Heart right ventricle (tissue), 16 donors: ENCODE measurements at regions not wholly inside any gene's neighbourhood (a gene's known extent, or its start where the extent isn't known, plus 50 kb on each side); places are given as distances from the start of the nearest gene placed in this dataset.
A peak's percentile ranks its signal among the peaks of the same experiment; 100 is the strongest.

Experiments
- ATAC-seq, 8 donors: fragments of 200-7000 bp; cut with Tn5 transposase; one replicate each; pipeline ENCODE4 v1.9.1; 2020; ENCODE audit warnings: mild to moderate bottlenecking in 8 of 8, moderate library complexity in 8 of 8, moderate number of reproducible peaks in 1 of 8
- DNase-seq, 2 donors: peaks; one replicate each; pipeline ENCODE4 v3.0.0-alpha.2; 2020
- H3K27ac ChIP-seq, 10 donors: fragments of 200-600 bp; sonication (generic) in 2 of 10; one replicate each; pipeline versions ENCODE4 v1.5.0 to v1.8.0; 2020 to 2022; ENCODE audit warnings: mild to moderate bottlenecking in 3 of 10
- H3K27me3 ChIP-seq, 7 donors: fragments of 200-600 bp; one replicate each; pipeline ENCODE4 v1.8.0; 2021 to 2022; ENCODE audit warnings: mild to moderate bottlenecking in 2 of 7
- H3K36me3 ChIP-seq, 9 donors: fragments of 200-600 bp; sonication (generic) in 1 of 9; one replicate each; pipeline versions ENCODE4 v1.5.0 to v1.8.0; 2020 to 2022; ENCODE audit warnings: mild to moderate bottlenecking in 2 of 9
- H3K4me1 ChIP-seq, 9 donors: fragments of 200-600 bp; sonication (generic) in 1 of 9; one replicate each; pipeline versions ENCODE4 v1.5.0 to v1.8.0; 2020 to 2022; ENCODE audit warnings: mild to moderate bottlenecking in 4 of 9
- H3K4me3 ChIP-seq, 10 donors: fragments of 200-600 bp; sonication (generic) in 2 of 10; one replicate each; pipeline versions ENCODE4 v1.5.0 to v1.8.0; 2020 to 2022; ENCODE audit warnings: mild to moderate bottlenecking in 7 of 10, moderate library complexity in 2 of 10
- H3K9me3 ChIP-seq, 11 donors: fragments of 200-600 bp in 10 of 11; sonication (generic) in 2 of 11; one replicate each; pipeline versions ENCODE4 v1.5.0 to v1.8.0; 2013 to 2022; ENCODE audit warnings: mild to moderate bottlenecking in 2 of 11, control low read depth in 1 of 11, moderate library complexity in 1 of 11
- WGBS, 2 donors: extraction: QIAGEN DNeasy Blood & Tissue Kit; methylation state at CpG; one replicate each; pipeline ENCODE4 v1.1.7; 2013; ENCODE audit warnings: inconsistent platforms in 1 of 2; 5-methylcytosine and 5-hydroxymethylcytosine counted together
- intact Hi-C, 10 donors: fragments of 100-400 bp; cut with DNase I; formaldehyde crosslinking; loops; one replicate each; pipeline versions ENCODE4 v1.11.1 to v1.14.2; 2022
- TF ChIP-seq, protein P1 (sequence below), 9 donors: fragments of 200-600 bp; sonication (generic) in 2 of 9; IDR thresholded peaks; one replicate each; pipeline versions ENCODE4 v1.5.0 to v1.8.0; 2021 to 2022; ENCODE audit warnings: antibody characterized with exemption in 9 of 9, mild to moderate bottlenecking in 5 of 9, moderate library complexity in 1 of 9
- donor health status: Arrhythmogenic right ventricular cardiomyopathy.
- donor health status: ischemic (EF 13 %, LVEDD 7.1; RV severe dilation, severe dysfunction).
- donor health status: healthy with polysubstance abuse.
- donor health status: DM: no; HTN: yes; CAD: no.
- donor health status: DM: no; HTN: no; CAD: no.
- donor health status: ischemic (EF 25% LVEDD 6.9; RV normal size, moderate dysfunction).
- donor health status: ischemic (EF 25% LVEDD 5.7; RV mildly dilated, moderate dysfunction).
- donor health status: healthy.
- donor health status: DM: yes; HTN: yes; CAD: no.
- donor health status: Ischemic cardiomyopathy.
- donor health status: ischemic (EF 35%, LVEDD 5.7; RV mildly dilated, moderate dysfunction).
- donor health status: nonischemic (EF 11% LVEDD 7.7; RV severe dilation, severe dysfunction).
- donor health status: DM: yes; HTN: yes; CAD: no.
- donor health status: PGD.
- donor health status: ischemic (EF 29% LVEDD 5.4; RV normal size, mild dysfunction).
- donor health status: nonischemic (EF 23%, LVEDD 6.1; RV moderate dilation, normal function).

DNA sequence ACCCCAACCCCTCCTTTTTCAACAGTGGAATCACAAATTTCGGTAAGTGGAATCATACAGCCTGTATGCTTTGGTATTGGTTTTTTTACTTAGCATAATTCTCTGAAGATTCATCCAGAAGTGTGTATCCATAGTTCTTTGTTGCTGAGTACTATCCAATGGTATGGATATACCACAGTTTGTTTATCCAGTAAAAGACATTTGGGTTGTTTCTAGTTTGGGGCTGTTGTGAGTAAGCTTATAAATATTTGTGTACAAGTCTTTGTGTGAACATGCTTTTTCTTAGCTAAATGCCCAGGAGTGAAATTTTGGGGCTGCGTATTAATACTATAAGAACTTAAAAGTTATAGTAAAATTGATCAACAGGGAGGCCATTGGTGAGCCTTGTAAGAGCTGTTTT is 57.5 kb upstream of the GC start:
- ATAC-seq (no peak), DNase-seq (no peak)
- Histone ChIP-seq H3K27ac (no peak overlapping the region), H3K36me3 (no peaks in the 10 kb centered on the region), H3K4me3 (no peak overlapping the region), H3K9me3 (peaks cover 0 to 5% (median 0%) of the 10 kb centered on the region in 11 donors), H3K4me1 (no peaks in the 10 kb centered on the region), H3K27me3 (no peaks in the 10 kb centered on the region)
- WGBS, 2 donors: 89 to 90% methylated on average over 2 of the region's 2 CpGs
- intact Hi-C loops: no loop called here
- TF ChIP-seq, protein P1, sequence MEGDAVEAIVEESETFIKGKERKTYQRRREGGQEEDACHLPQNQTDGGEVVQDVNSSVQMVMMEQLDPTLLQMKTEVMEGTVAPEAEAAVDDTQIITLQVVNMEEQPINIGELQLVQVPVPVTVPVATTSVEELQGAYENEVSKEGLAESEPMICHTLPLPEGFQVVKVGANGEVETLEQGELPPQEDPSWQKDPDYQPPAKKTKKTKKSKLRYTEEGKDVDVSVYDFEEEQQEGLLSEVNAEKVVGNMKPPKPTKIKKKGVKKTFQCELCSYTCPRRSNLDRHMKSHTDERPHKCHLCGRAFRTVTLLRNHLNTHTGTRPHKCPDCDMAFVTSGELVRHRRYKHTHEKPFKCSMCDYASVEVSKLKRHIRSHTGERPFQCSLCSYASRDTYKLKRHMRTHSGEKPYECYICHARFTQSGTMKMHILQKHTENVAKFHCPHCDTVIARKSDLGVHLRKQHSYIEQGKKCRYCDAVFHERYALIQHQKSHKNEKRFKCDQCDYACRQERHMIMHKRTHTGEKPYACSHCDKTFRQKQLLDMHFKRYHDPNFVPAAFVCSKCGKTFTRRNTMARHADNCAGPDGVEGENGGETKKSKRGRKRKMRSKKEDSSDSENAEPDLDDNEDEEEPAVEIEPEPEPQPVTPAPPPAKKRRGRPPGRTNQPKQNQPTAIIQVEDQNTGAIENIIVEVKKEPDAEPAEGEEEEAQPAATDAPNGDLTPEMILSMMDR (IDR thresholded peaks at IDR 0.05): no peak

DNA sequence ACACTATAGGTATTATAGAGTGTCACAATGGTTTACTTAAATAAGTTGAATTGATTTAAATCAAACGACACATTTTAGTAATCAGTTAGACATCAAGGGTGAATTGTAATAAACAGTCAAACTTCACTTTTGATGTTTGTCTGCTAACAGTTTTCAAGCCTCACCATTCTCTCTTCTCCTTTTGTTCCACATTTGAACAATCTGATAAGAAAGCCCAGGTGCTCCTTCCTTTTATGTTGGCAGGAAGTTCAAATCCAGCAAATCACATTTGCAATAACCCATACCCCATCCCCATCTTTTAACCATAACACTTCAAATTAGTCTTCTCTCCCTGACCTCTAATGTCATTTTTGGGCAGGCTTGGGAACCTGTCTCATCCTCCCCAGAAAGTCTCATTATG is 63.4 kb upstream of the GC start:
- 81 to 84% methylated on average over 1 of the region's 1 CpG for WGBS, 2 donors
- TF ChIP-seq, protein P1 (IDR thresholded peaks at IDR 0.05): no peak
- no peak for DNase-seq
- Histone ChIP-seq H3K4me3 (no peak overlapping the region), H3K4me1 (no peaks in the 10 kb centered on the region), H3K36me3 (no peaks in the 10 kb centered on the region), H3K9me3 (peaks cover 0 to 5% (median 0%) of the 10 kb centered on the region in 11 donors), H3K27me3 (no peaks in the 10 kb centered on the region), H3K27ac (no peak overlapping the region)
- intact Hi-C loops: no loop called here
- no peak for ATAC-seq

DNA sequence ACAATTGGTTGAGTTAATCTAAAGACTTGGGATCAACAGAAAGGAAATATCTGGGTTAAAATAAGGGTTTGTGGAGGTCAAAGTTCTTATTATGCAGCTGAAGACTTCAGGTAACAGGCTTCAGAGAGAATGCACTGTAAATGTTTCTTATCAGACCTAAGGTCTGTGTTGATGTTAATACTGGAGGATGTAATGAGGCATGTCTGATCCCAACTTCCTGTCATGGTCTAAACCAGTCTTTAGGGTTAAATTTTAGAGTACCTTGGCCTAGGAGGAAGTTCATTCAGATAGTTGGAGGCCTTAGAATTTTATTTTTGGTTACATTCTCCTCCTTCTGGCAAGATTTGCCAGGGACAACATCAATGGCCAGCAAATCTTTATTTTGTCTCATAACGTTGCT is 72.1 kb upstream of the GC start:
- H3K4me3 ChIP-seq: no peak overlapping the region
- TF ChIP-seq, protein P1 (IDR thresholded peaks at IDR 0.05): no peak
- no peak for DNase-seq
- H3K4me1 ChIP-seq: no peaks in the 10 kb centered on the region
- H3K27ac ChIP-seq: no peak overlapping the region
- peaks cover 0 to 22% (median 0%) of the 10 kb centered on the region in 11 donors for H3K9me3 ChIP-seq
- no peaks in the 10 kb centered on the region for H3K36me3 ChIP-seq
- intact Hi-C loops: no loop called here
- ATAC-seq: no peak
- WGBS, 2 donors: 33 to 53% methylated on average over 1 of the region's 1 CpG
- H3K27me3 ChIP-seq: no peaks in the 10 kb centered on the region

DNA sequence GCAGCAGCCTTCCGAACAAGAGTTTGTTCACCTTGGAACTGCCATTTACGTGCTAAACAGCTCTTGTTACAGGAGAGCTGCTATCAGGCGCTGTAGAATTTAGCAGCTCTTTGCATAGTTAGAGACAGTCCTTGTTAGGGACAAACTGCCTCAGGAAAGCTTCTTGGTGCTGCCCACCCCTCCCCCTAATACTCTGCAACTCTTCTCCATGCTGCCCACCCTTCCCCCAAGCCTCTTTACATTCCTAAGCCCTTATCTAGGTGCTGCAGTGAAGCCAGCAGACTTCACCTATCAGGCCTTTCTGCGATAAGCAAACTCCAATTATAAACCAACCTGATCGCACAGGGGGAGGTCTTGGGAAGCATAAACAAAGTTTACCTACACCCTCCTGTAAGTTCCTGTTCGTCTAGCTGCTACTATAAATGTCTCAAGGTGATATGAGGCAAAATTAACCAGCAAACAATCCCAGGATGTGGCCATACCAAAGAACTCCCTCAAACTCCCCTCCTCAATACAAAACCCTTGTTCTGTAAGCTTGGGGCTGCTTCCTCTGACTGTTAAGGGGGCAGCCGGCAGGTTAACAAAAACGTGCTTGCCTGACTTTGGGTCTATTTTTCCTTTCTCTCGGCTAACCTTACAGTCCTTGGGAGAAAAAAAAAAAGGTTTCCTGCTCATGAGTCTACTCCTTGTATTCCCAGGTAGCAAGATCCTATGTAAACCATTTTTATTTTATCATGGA is 74.0 kb upstream of the GC start:
- intact Hi-C loops: no loop called here
- TF ChIP-seq, protein P1 (IDR thresholded peaks at IDR 0.05): no peak

More for the DNA sequence above, 74.0 kb upstream of the GC start:
- ATAC-seq: peak in 2 of 8 donors; percentile 8 to 49
- Histone ChIP-seq H3K4me1 (no peaks in the 10 kb centered on the region), H3K27me3 (no peaks in the 10 kb centered on the region), H3K36me3 (no peaks in the 10 kb centered on the region), H3K4me3 (peak overlapping the region in 1 of 10 donors; percentile 1), H3K9me3 (peaks cover 0 to 41% (median 4%) of the 10 kb centered on the region in 11 donors), H3K27ac (no peak overlapping the region)
- no peak for DNase-seq
- WGBS, 2 donors: 8 to 9% methylated on average over 9 of the region's 9 CpGs
